ENCODE measurements at regions not wholly inside any gene's neighbourhood (a gene's known extent, or its start where the extent isn't known, plus 50 kb on each side); places are given as distances from the start of the nearest gene placed in this dataset.

DNA sequence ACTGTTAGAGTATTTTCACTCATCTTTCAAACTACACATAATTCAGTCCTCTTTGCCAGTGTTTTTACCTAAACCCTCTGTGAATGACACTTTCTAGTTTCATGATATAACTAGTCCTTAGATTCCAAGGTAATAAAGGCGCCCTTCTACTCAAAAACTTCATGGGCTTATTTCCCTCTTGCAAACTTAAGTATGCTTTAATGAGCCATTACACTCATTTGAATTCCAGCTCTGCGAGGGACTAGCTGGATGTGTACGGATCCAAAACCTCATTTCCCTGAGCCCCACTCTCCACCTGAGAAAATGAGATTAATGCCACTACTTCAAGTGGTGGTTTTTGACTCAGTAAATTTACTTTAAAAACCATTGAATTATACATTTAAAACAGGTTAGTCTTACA is 141.1 kb downstream of the NDUFA12 start:
- H3K27ac ChIP-seq, result no peak overlapping the region
- POLR2A ChIA-PET (ENCODE audit: low non-redundant PET), result no interaction called here
- CTCF ChIA-PET, result no interaction called here
- DNase-seq (ENCODE audit: low spot score), result no peak
- TF ChIP-seq, protein P1, sequence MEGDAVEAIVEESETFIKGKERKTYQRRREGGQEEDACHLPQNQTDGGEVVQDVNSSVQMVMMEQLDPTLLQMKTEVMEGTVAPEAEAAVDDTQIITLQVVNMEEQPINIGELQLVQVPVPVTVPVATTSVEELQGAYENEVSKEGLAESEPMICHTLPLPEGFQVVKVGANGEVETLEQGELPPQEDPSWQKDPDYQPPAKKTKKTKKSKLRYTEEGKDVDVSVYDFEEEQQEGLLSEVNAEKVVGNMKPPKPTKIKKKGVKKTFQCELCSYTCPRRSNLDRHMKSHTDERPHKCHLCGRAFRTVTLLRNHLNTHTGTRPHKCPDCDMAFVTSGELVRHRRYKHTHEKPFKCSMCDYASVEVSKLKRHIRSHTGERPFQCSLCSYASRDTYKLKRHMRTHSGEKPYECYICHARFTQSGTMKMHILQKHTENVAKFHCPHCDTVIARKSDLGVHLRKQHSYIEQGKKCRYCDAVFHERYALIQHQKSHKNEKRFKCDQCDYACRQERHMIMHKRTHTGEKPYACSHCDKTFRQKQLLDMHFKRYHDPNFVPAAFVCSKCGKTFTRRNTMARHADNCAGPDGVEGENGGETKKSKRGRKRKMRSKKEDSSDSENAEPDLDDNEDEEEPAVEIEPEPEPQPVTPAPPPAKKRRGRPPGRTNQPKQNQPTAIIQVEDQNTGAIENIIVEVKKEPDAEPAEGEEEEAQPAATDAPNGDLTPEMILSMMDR (conservative IDR thresholded peaks at IDR 0.05; ENCODE audit: low read depth), result no peak

DNA sequence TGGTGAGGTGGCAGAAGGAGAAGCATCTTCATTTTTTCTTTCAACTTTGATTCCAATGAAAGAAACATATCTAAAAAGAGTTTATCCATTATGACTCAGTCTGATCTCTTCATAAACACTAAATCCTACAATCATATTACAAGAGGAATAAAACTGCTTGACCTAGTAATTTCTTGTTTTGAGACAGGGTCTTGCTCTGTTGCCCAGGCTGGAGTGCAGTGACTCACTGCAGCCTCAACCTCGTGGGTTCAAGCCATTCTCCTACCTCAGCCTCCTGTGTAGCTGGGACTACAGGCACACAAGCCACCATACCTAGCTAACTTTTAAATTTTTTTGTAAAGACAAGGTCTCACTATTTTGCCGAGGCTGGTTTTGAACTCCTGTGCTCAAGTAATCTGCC is 147.2 kb downstream of the NDUFA12 start:
- POLR2A ChIA-PET (ENCODE audit: low non-redundant PET), result no interaction called here
- no peak for DNase-seq (ENCODE audit: low spot score)
- H3K27ac ChIP-seq, result no peak overlapping the region
- TF ChIP-seq, protein P1 (conservative IDR thresholded peaks at IDR 0.05; ENCODE audit: low read depth), result no peak
- CTCF ChIA-PET, result no interaction called here

DNA sequence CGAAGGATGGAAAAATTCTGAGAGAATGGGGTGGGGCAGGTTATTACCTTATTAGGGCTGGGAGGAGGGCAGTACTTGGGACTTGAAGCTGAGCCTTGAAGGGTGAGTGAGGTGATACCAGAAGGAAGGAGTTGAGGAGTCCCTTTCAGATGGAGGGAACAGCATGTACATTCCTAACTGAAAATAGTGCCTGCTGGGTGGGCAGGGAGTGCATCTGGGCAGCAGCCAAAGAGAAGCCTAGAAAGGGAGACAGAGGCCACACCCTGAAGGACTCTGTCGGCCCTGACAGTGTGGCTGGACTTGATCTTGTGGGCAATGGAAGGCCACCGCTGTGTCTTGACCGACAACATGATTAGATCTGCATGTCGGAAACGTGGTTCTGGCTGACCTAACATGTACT is 147.6 kb downstream of the NDUFA12 start:
- ChIA-PET CTCF (no interaction called here), POLR2A (ENCODE audit: low non-redundant PET) (no interaction called here)

DNA sequence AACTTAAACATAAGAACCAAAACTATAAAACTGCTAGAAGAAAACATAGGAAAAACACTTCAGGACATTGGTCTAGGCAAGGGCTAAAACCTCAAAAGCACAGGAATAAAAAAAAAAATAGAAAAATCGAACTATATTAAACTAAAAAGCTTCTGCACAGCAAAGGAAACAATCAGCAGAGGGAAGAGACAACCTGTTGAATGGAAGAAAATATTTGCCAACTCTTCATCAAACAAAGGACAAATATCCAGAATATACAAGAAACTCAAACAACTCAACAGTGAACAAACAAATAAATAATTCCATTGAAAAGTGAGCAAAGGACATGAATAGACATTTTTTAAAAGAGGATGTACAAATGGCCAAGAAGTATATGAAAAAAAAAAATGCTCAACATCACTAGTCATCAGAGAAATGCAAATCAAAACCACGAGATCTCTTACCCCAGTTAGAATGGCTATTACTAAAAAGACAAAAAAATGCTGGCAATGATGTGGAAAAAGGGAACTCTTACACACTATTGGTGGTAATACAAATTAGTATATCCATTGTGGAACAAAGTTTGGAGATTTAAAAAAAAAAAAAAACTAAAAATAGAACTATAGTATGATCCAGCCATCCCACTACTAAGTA is 152.0 kb downstream of the NDUFA12 start:
- DNase-seq (ENCODE audit: low spot score), result no peak
- TF ChIP-seq, protein P1 (conservative IDR thresholded peaks at IDR 0.05; ENCODE audit: low read depth), result no peak
- POLR2A ChIA-PET (ENCODE audit: low non-redundant PET), result interaction anchor here (0.7 kb wide), 1 partner anchor 458 kb away, joined by 3 read pairs; no protein-coding TSS in a partner anchor
- no peak overlapping the region for H3K27ac ChIP-seq
- CTCF ChIA-PET, result no interaction called here

More for the DNA sequence above, 147.6 kb downstream of the NDUFA12 start:
- DNase-seq (ENCODE audit: low spot score), result no peak
- TF ChIP-seq, protein P1 (conservative IDR thresholded peaks at IDR 0.05; ENCODE audit: low read depth), result no peak
- H3K27ac ChIP-seq, result no peak overlapping the region

DNA sequence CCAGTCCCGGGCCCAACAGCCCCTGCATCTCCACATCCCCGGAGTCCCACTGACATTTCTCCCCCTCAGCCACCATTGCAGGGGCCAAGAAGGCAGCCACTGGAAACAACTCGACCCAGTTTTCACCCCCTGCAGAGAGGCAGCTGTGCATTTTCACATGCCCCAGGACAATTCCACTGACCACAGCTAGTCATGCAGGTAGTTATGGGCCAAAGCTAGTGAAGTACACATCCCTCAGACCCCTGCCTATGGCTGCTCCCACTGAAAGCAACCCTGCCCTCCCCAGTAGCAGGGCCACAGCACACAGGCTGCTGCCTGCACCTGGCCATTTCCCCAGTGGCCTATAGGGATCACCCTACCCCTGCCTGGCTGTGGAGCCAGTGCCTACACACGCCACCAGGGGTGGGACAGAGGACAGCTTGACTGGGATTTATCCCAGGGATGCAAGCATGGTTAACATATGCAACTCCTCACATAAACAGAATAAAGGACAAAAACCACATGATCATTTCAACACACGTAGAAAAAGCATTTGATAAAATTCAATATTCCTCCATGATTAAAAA is 154.0 kb downstream of the NDUFA12 start:
- TF ChIP-seq, protein P1 (conservative IDR thresholded peaks at IDR 0.05; ENCODE audit: low read depth), result no peak
- ChIA-PET CTCF (no interaction called here), POLR2A (ENCODE audit: low non-redundant PET) (no interaction called here)
- no peak overlapping the region for H3K27ac ChIP-seq
- DNase-seq (ENCODE audit: low spot score), result no peak

DNA sequence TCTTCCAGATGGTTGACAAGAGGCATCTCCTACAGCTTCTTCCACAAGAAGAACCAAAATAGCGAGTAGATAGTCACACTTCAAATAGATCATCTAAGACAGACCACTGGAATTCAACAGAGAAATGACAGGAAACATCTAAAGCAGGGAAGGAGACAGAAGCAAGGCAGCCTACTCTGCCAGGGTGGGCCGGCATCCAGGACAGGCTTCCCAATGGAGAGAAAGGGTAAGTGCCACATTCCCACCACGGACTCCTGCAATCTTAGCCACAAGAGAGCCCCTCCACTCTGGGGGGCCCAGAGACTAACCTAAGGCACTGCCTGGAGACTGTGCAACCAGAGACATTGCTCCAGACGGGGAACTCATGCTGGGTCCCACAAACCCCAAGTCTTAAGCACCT is 154.5 kb downstream of the NDUFA12 start:
- ChIA-PET CTCF (no interaction called here), POLR2A (ENCODE audit: low non-redundant PET) (no interaction called here)
- no peak overlapping the region for H3K27ac ChIP-seq
- no peak for DNase-seq (ENCODE audit: low spot score)
- TF ChIP-seq, protein P1 (conservative IDR thresholded peaks at IDR 0.05; ENCODE audit: low read depth), result no peak
